Suprapubic skin (tissue), 4 donors: ENCODE measurements at regions not wholly inside any gene's neighbourhood (a gene's known extent, or its start where the extent isn't known, plus 50 kb on each side); places are given as distances from the start of the nearest gene placed in this dataset.

Experiments
- DNase-seq, 2 donors: peaks; one replicate each; pipeline ENCODE4 v3.0.0-alpha.2; 2019; ENCODE audit warnings: low spot score in 2 of 2
- H3K27ac ChIP-seq: fragments of 200-600 bp; sonication (generic); one replicate; pipeline ENCODE4 v1.5.1; 2019
- H3K27me3 ChIP-seq: fragments of 200-600 bp; sonication (generic); one replicate; pipeline ENCODE4 v1.5.1; 2019
- H3K36me3 ChIP-seq: fragments of 200-600 bp; sonication (generic); one replicate; pipeline ENCODE4 v1.5.1; 2019
- H3K4me1 ChIP-seq: fragments of 200-600 bp; sonication (generic); one replicate; pipeline ENCODE4 v1.5.1; 2019
- H3K4me3 ChIP-seq: fragments of 200-600 bp; sonication (generic); one replicate; pipeline ENCODE4 v1.5.1; 2019; ENCODE audit warnings: mild to moderate bottlenecking
- H3K9me3 ChIP-seq: fragments of 200-600 bp; sonication (generic); one replicate; pipeline ENCODE4 v1.5.1; 2019
- CTCF ChIP-seq, 2 donors: fragments of 200-600 bp in 1 of 2; fragments of 450-650 bp in 1 of 2; sonication (generic) in 1 of 2; IDR thresholded peaks; one replicate each; pipeline ENCODE4 v1.5.1; 2016 to 2019; ENCODE audit warnings: antibody characterized with exemption in 2 of 2, mild to moderate bottlenecking in 1 of 2, moderate library complexity in 1 of 2
- EP300 ChIP-seq: sonication (generic); formaldehyde crosslinking; IDR thresholded peaks from one replicate; pipeline ENCODE4 v1.6.1; 2017; ENCODE audit warnings: antibody characterized with exemption
- POLR2A ChIP-seq, 2 donors: fragments of 450-650 bp; IDR thresholded peaks; one replicate each; pipeline ENCODE4 v1.6.1; 2017; ENCODE audit warnings: antibody characterized with exemption in 2 of 2, mild to moderate bottlenecking in 2 of 2, moderate library complexity in 2 of 2
- POLR2AphosphoS5 ChIP-seq, 3 donors: sonication (generic); formaldehyde crosslinking; IDR thresholded peaks; one replicate each; pipeline ENCODE4 v1.6.1; 2017; ENCODE audit warnings: antibody characterized with exemption in 3 of 3
- WGBS: methylation state at CpG from one replicate; pipeline ENCODE4 v1.1.5; 2018; 5-methylcytosine and 5-hydroxymethylcytosine counted together

DNA sequence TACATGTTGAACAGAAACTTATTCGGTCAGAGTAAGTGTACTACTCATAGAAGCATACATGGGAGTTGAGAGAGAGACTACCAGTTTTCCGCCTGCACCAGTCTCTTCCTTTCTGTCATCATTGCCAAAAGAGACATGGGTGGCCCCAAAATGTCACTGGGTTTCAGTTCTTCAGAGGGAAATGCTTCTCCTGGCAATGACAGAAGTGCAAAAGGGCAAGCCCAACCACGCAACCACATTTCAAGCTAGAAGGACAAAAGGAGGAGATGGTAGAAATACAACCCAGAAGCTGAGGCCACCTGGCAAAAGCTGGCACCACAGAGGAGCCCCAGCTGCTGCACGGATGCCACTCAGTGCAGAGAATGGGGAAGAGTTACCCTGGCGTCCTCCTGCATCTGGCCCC is 320.1 kb downstream of the BCOR start:
- 76% methylated on average over 5 of the region's 5 CpGs for WGBS
- no peaks in the 10 kb centered on the region for H3K27me3 ChIP-seq

DNA sequence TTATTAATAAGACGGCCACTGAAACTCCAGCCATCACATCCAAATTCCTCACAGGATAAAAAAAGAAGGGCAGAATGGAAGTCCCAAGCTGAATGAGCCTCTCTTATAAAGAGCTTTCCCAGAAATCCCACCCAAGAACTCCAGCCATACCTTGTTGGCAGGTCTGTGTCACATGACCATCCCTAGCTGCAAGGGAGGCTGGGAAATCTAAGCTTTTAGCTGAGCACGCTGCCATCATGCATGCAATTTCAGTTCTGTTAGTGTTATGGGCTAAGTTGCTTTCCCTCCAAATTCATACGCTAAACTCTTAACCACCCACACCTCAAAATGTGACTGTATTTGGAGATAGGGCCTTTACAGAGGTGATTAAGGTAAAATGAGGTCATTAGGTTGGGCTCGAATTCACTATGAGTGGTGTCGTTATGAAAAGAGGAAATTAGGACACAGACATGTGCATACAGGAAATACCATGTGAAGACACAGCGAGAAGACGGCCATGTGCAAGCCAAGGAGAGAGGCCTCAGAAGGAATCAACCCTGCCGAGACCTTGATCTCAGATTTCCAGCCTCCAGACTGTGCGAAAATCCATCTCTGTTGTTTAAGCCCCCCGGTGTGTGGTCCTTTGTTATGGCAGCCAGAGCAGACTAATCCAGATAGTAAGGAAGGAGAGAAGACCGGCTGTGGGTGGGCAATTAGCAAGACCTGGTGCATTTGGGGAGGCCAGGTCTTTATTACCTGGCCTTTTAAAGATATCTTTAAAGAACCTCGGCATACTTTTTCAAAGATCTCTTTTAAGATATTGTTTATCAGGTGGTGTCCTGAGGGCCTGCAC is 317.6 kb downstream of the BCOR start:
- Histone ChIP-seq H3K4me3 (no peak overlapping the region), H3K36me3 (no peaks in the 10 kb centered on the region), H3K27ac (no peak overlapping the region), H3K4me1 (no peaks in the 10 kb centered on the region), H3K27me3 (no peaks in the 10 kb centered on the region), H3K9me3 (no peaks in the 10 kb centered on the region)
- 76% methylated on average over 12 of the region's 12 CpGs for WGBS
- no peak for DNase-seq
- TF ChIP-seq EP300 (no peak), POLR2AphosphoS5 (IDR thresholded peaks at IDR 0.05) (no peak), CTCF (IDR thresholded peaks at IDR 0.05) (no peak), POLR2A (IDR thresholded peaks at IDR 0.05) (no peak)

More for the DNA sequence above, 320.1 kb downstream of the BCOR start:
- no peak overlapping the region for H3K4me3 ChIP-seq
- DNase-seq: no peak
- no peaks in the 10 kb centered on the region for H3K4me1 ChIP-seq
- H3K27ac ChIP-seq: no peak overlapping the region
- no peak for TF ChIP-seq EP300
- no peak for TF ChIP-seq CTCF (IDR thresholded peaks at IDR 0.05)
- TF ChIP-seq POLR2AphosphoS5 (IDR thresholded peaks at IDR 0.05): no peak
- TF ChIP-seq POLR2A (IDR thresholded peaks at IDR 0.05): no peak
- no peaks in the 10 kb centered on the region for H3K36me3 ChIP-seq
- no peaks in the 10 kb centered on the region for H3K9me3 ChIP-seq

DNA sequence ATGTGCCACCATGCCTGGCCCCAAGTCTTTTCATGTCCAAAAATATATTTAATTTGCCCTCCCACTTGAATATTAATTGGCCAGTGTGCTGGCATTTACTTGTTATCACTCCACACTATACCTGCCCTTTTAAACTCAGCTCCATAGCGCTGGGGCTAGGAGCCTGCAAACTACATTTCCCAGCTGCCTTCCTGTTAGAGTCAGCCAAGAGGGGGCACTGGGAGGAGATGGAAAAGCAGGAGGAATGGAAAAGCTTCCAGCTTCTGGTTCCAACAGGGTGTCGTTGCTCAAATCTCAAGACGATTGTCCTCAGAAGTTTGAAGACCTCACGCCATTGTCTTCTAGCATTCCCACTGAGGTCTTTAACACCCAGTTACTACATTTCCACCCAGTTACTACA is 315.5 kb downstream of the BCOR start:
- H3K4me3 ChIP-seq: no peak overlapping the region
- TF ChIP-seq CTCF (IDR thresholded peaks at IDR 0.05) (no peak), EP300 (no peak), POLR2A (IDR thresholded peaks at IDR 0.05) (no peak), POLR2AphosphoS5 (IDR thresholded peaks at IDR 0.05) (no peak)
- WGBS: 77% methylated on average over 4 of the region's 4 CpGs
- no peaks in the 10 kb centered on the region for H3K9me3 ChIP-seq
- no peaks in the 10 kb centered on the region for H3K36me3 ChIP-seq
- H3K27ac ChIP-seq: no peak overlapping the region
- no peaks in the 10 kb centered on the region for H3K27me3 ChIP-seq
- no peak for DNase-seq
- no peaks in the 10 kb centered on the region for H3K4me1 ChIP-seq

GRCh38 chrX:39787999-39788398 is 309.8 kb downstream of the BCOR start:
- DNase-seq: no peak
- Histone ChIP-seq H3K36me3 (no peaks in the 10 kb centered on the region), H3K4me3 (no peak overlapping the region), H3K9me3 (no peaks in the 10 kb centered on the region), H3K27ac (no peak overlapping the region), H3K4me1 (no peaks in the 10 kb centered on the region), H3K27me3 (no peaks in the 10 kb centered on the region)
- TF ChIP-seq EP300: no peak
- TF ChIP-seq CTCF (IDR thresholded peaks at IDR 0.05): no peak
- TF ChIP-seq POLR2AphosphoS5 (IDR thresholded peaks at IDR 0.05): no peak
- no peak for TF ChIP-seq POLR2A (IDR thresholded peaks at IDR 0.05)
- 86% methylated on average over 6 of the region's 6 CpGs for WGBS

DNA sequence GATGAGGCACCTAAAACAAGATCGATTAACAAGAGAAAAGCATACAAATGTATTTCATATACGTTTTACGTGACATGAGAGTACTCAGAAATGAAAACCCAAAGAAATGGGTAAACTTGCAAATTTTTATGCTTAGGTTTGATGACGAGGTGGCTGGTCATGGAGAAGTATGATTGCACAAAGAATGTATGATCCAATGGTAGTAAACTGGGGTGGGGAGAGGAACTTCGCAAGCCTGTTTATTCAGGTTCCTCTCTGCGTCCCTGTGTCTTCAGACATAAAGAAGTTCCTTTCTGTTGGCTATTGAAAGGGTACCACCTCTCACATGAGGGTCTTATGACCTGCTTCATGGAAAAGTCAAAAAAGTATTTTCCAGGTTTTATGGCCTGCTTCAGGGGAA is 309.2 kb downstream of the BCOR start:
- H3K27ac ChIP-seq: no peak overlapping the region
- WGBS: 88% methylated on average over 6 of the region's 6 CpGs
- TF ChIP-seq POLR2AphosphoS5 (IDR thresholded peaks at IDR 0.05) (no peak), EP300 (no peak), POLR2A (IDR thresholded peaks at IDR 0.05) (no peak), CTCF (IDR thresholded peaks at IDR 0.05) (no peak)

More for the DNA sequence above, 309.2 kb downstream of the BCOR start:
- Histone ChIP-seq H3K4me3 (no peak overlapping the region), H3K27me3 (no peaks in the 10 kb centered on the region), H3K9me3 (no peaks in the 10 kb centered on the region), H3K4me1 (no peaks in the 10 kb centered on the region), H3K36me3 (no peaks in the 10 kb centered on the region)
- DNase-seq: no peak
